ENCODE measurements at regions not wholly inside any gene's neighbourhood (a gene's known extent, or its start where the extent isn't known, plus 50 kb on each side); places are given as distances from the start of the nearest gene placed in this dataset.

- intact Hi-C loops (cut with micrococcal nuclease; ENCODE audit: unreplicated experiment) (no loop called here), in situ Hi-C loops (cut with HindIII; ENCODE audit: extremely low pct_ligation_motif_present, low pct_unique_long_range_greater_than_20kb) (no loop called here)
- Histone ChIP-seq H2AFZ (ENCODE audit: low read length) (no peak overlapping the region), H3K79me2 (ENCODE audit: insufficient read depth, low read length) (no peaks in the 10 kb centered on the region), H3K27me3 (ENCODE audit: control insufficient read depth in 1 of 2, insufficient read depth in 2 of 2, low read length in 2 of 2) (peaks cover 0 to 5% of the 10 kb centered on the region in 2 experiments; a peak in 1 of 5 replicates), H3K4me1 (ENCODE audit: insufficient read depth, low read length) (no peaks in the 10 kb centered on the region), H3K4me3 (replicated peaks in 1 of 3; ENCODE audit: insufficient read depth in 1 of 3, low read depth in 2 of 3, low read length in 3 of 3) (no peak overlapping the region), H3K9ac (ENCODE audit: insufficient read depth, low read depth, low read length) (no peak overlapping the region), H4K20me1 (ENCODE audit: insufficient read depth, low read length) (no peaks in the 10 kb centered on the region), H3K9me3 (ENCODE audit: low read length) (no peaks in the 10 kb centered on the region), H3K4me2 (ENCODE audit: low read depth, low read length) (no peak overlapping the region), H3K36me3 (replicated peaks in 1 of 2; ENCODE audit: control insufficient read depth in 1 of 2, insufficient read depth in 2 of 2, low read length in 2 of 2) (no peaks in the 10 kb centered on the region), H3K27ac (ENCODE audit: extremely low read length, insufficient read depth, low read length) (no peak overlapping the region)
- ChIA-PET CTCF (ENCODE audit: low intra/inter-chr PET ratio, low total read pairs) (no interaction called here), POLR2A (no interaction called here)
- ATAC-seq (no peak), DNase-seq (ENCODE audit: low spot score) (no peak), FAIRE-seq (no peak)
- 23% methylated on average over 9 of the region's 9 CpGs for WGBS (ENCODE audit: low lambda C conversion rate)
- no TSS peak for BruUV-seq (replicated peaks)
- TF ChIP-seq MEIS1 (CRISPR knock-in tag; IDR thresholded peaks at IDR 0.05; ENCODE audit: borderline replicate concordance), result no peak
- no peak for TF ChIP-seq DDIT3 (CRISPR knock-in tag; IDR thresholded peaks at IDR 0.05)
- TF ChIP-seq ZBTB1 (CRISPR knock-in tag; IDR thresholded peaks at IDR 0.05; ENCODE audit: borderline replicate concordance), result no peak
- TF ChIP-seq DPF2 (CRISPR knock-in tag; IDR thresholded peaks at IDR 0.05; ENCODE audit: borderline replicate concordance, low read depth), result no peak
- TF ChIP-seq RERE (CRISPR knock-in tag; IDR thresholded peaks at IDR 0.05; ENCODE audit: low read depth), result no peak
- TF ChIP-seq RBM39 (IDR thresholded peaks at IDR 0.05; ENCODE audit: low read depth, low read length, poor library complexity, severe bottlenecking), result no peak
- no peak for TF ChIP-seq ZNF713 (CRISPR knock-in tag; IDR thresholded peaks at IDR 0.05)
- no peak for TF ChIP-seq SYNCRIP (IDR thresholded peaks at IDR 0.05; ENCODE audit: insufficient read depth, low read depth, low read length)
- TF ChIP-seq CBX5 (CRISPR knock-in tag; IDR thresholded peaks at IDR 0.05; ENCODE audit: borderline replicate concordance), result no peak
- TF ChIP-seq ZNF639 (CRISPR knock-in tag; conservative IDR thresholded peaks at IDR 0.05), result no peak
- no peak for TF ChIP-seq RARA (CRISPR knock-in tag; IDR thresholded peaks at IDR 0.05)
- TF ChIP-seq SMYD3 (CRISPR knock-in tag; IDR thresholded peaks at IDR 0.05), result no peak
- no peak for TF ChIP-seq CCAR2 (optimal IDR thresholded peaks at IDR 0.05; ENCODE audit: low read depth, low read length)
These were observed 961.8 kb upstream of the TENM3 start for GRCh38 chr4:181281451-181281850.

Measured in HepG2 (cell line).